HepG2 (cell line): ENCODE measurements at regions not wholly inside any gene's neighbourhood (a gene's known extent, or its start where the extent isn't known, plus 50 kb on each side); places are given as distances from the start of the nearest gene placed in this dataset.

Experiments
- ZNF225 ChIP-seq: sonication (generic); formaldehyde crosslinking; IDR thresholded peaks from 2 replicates; pipeline ENCODE4 v1.4.0; 2020; ENCODE audit warnings: mild to moderate bottlenecking, missing genetic modification reagents
- ZZZ3 ChIP-seq: sonication (generic); formaldehyde crosslinking; IDR thresholded peaks from 2 replicates; pipeline ENCODE4 v1.4.0; 2020; ENCODE audit warnings: missing genetic modification reagents, mild to moderate bottlenecking, borderline replicate concordance

DNA sequence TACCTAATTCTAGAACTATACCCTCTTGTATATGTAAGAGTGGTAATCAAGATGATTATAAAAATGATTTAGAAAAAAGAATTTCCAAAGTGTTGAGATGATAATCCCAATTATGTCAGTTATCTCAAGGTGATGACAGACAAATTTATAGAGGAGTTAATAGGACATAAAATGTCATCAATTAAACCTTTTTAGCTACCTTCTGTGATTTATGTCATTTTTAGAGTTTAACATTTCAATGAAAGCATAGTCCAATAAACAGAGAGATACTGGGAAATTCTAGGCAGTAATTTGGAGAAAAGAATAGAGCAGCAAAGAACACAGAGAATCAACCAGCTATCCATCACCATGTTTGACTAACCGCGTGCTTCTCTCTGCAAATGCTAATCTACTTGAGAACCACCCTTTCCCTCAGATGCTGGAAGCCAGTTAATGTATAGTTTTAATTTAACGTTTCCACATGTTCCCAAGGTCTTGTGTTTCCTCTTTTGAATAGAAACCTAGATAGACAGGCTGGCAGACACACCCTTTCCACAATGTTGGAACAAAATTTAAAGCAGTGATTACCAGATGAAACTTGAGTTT, 433.1 kb upstream of the FAM241A start:
- TF ChIP-seq ZZZ3 (CRISPR knock-in tag) (no peak), ZNF225 (CRISPR knock-in tag) (no peak)
